ENCODE measurements at regions not wholly inside any gene's neighbourhood (a gene's known extent, or its start where the extent isn't known, plus 50 kb on each side); places are given as distances from the start of the nearest gene placed in this dataset.
"Not testable (repeated sequence)": the region's sequence is repeated elsewhere in the genome, so short reads cannot be mapped to it uniquely, and the experiment has no call there.

- H3K4me3 Mint-ChIP-seq; H3K27me3 Mint-ChIP-seq; H3K27ac Mint-ChIP-seq; CTCF ChIA-PET; H3K9me3 Mint-ChIP-seq; H3K4me1 Mint-ChIP-seq; H3K36me3 Mint-ChIP-seq (ENCODE audit: low read depth); DNase-seq; POLR2A ChIA-PET: not testable (repeated sequence)
These were observed 117.4 kb upstream of the NBPF8 start for GRCh38 chr1:120297345-120297953.

GRCh38 chr1:120290105-120290504 lies 113.8 kb upstream of the SEC22B start:
- H3K9me3 Mint-ChIP-seq; H3K27me3 Mint-ChIP-seq; H3K4me3 Mint-ChIP-seq; H3K27ac Mint-ChIP-seq; H3K36me3 Mint-ChIP-seq (ENCODE audit: low read depth); DNase-seq; POLR2A ChIA-PET; H3K4me1 Mint-ChIP-seq; CTCF ChIA-PET: not testable (repeated sequence)

GRCh38 chr1:120289601-120290074 lies 113.3 kb upstream of the SEC22B start:
- H3K4me1 Mint-ChIP-seq; H3K36me3 Mint-ChIP-seq (ENCODE audit: low read depth); DNase-seq; POLR2A ChIA-PET; H3K27me3 Mint-ChIP-seq; CTCF ChIA-PET; H3K9me3 Mint-ChIP-seq; H3K27ac Mint-ChIP-seq; H3K4me3 Mint-ChIP-seq: not testable (repeated sequence)

- H3K9me3 Mint-ChIP-seq; H3K27ac Mint-ChIP-seq; POLR2A ChIA-PET; CTCF ChIA-PET; DNase-seq; H3K36me3 Mint-ChIP-seq (ENCODE audit: low read depth); H3K27me3 Mint-ChIP-seq; H3K4me3 Mint-ChIP-seq; H3K4me1 Mint-ChIP-seq: not testable (repeated sequence)
These were observed 112.7 kb upstream of the SEC22B start for GRCh38 chr1:120288814-120289600.

GRCh38 chr1:120288167-120288566 lies 111.8 kb upstream of the SEC22B start:
- H3K4me1 Mint-ChIP-seq; H3K36me3 Mint-ChIP-seq (ENCODE audit: low read depth); H3K9me3 Mint-ChIP-seq; POLR2A ChIA-PET; DNase-seq; CTCF ChIA-PET; H3K27me3 Mint-ChIP-seq; H3K4me3 Mint-ChIP-seq; H3K27ac Mint-ChIP-seq: not testable (repeated sequence)

- not testable (repeated sequence) for H3K4me3 Mint-ChIP-seq
These were observed 106.6 kb upstream of the SEC22B start for GRCh38 chr1:120282744-120283464.

GRCh38 chr1:120278259-120278610 lies 101.9 kb upstream of the SEC22B start:
- DNase-seq; H3K27ac Mint-ChIP-seq; H3K27me3 Mint-ChIP-seq; H3K36me3 Mint-ChIP-seq (ENCODE audit: low read depth); H3K9me3 Mint-ChIP-seq; H3K4me3 Mint-ChIP-seq; CTCF ChIA-PET; POLR2A ChIA-PET; H3K4me1 Mint-ChIP-seq: not testable (repeated sequence)

More at GRCh38 chr1:120282744-120283464, 106.6 kb upstream of the SEC22B start:
- H3K9me3 Mint-ChIP-seq; H3K4me1 Mint-ChIP-seq; CTCF ChIA-PET; H3K27me3 Mint-ChIP-seq; H3K36me3 Mint-ChIP-seq (ENCODE audit: low read depth); POLR2A ChIA-PET; DNase-seq; H3K27ac Mint-ChIP-seq: not testable (repeated sequence)

- H3K9me3 Mint-ChIP-seq; DNase-seq; H3K27ac Mint-ChIP-seq; H3K36me3 Mint-ChIP-seq (ENCODE audit: low read depth); H3K27me3 Mint-ChIP-seq; CTCF ChIA-PET; POLR2A ChIA-PET; H3K4me3 Mint-ChIP-seq; H3K4me1 Mint-ChIP-seq: not testable (repeated sequence)
These were observed 101.3 kb upstream of the SEC22B start for GRCh38 chr1:120277428-120278258.

- H3K27ac Mint-ChIP-seq; H3K36me3 Mint-ChIP-seq (ENCODE audit: low read depth); H3K4me3 Mint-ChIP-seq; H3K27me3 Mint-ChIP-seq; H3K9me3 Mint-ChIP-seq; DNase-seq; POLR2A ChIA-PET; CTCF ChIA-PET; H3K4me1 Mint-ChIP-seq: not testable (repeated sequence)
These were observed 100.4 kb upstream of the SEC22B start for GRCh38 chr1:120276710-120277109.

GRCh38 chr1:120274438-120274837 lies 98.1 kb upstream of the SEC22B start:
- H3K9me3 Mint-ChIP-seq; CTCF ChIA-PET; H3K27me3 Mint-ChIP-seq; DNase-seq; H3K4me3 Mint-ChIP-seq; H3K36me3 Mint-ChIP-seq (ENCODE audit: low read depth); H3K4me1 Mint-ChIP-seq; POLR2A ChIA-PET; H3K27ac Mint-ChIP-seq: not testable (repeated sequence)

GRCh38 chr1:120273363-120273762 lies 97.0 kb upstream of the SEC22B start:
- POLR2A ChIA-PET; DNase-seq; H3K27me3 Mint-ChIP-seq; H3K4me1 Mint-ChIP-seq; H3K9me3 Mint-ChIP-seq; CTCF ChIA-PET; H3K27ac Mint-ChIP-seq; H3K4me3 Mint-ChIP-seq; H3K36me3 Mint-ChIP-seq (ENCODE audit: low read depth): not testable (repeated sequence)

GRCh38 chr1:120272242-120272641 lies 95.9 kb upstream of the SEC22B start:
- H3K27ac Mint-ChIP-seq; H3K27me3 Mint-ChIP-seq; CTCF ChIA-PET; H3K4me1 Mint-ChIP-seq; DNase-seq; POLR2A ChIA-PET; H3K36me3 Mint-ChIP-seq (ENCODE audit: low read depth); H3K9me3 Mint-ChIP-seq; H3K4me3 Mint-ChIP-seq: not testable (repeated sequence)

GRCh38 chr1:120271561-120272221 lies 95.4 kb upstream of the SEC22B start:
- H3K27ac Mint-ChIP-seq; H3K4me3 Mint-ChIP-seq; CTCF ChIA-PET; H3K36me3 Mint-ChIP-seq (ENCODE audit: low read depth); H3K9me3 Mint-ChIP-seq; H3K27me3 Mint-ChIP-seq; DNase-seq; POLR2A ChIA-PET; H3K4me1 Mint-ChIP-seq: not testable (repeated sequence)

Measured in activated CD4-positive, alpha-beta memory T cell treated with anti-CD3 and anti-CD28 coated beads, Interleukin-2, amount 10 ng/mL, durations not matched to agents 7 days and 5 days (primary cell).